ENCODE measurements at regions not wholly inside any gene's neighbourhood (a gene's known extent, or its start where the extent isn't known, plus 50 kb on each side); places are given as distances from the start of the nearest gene placed in this dataset.

DNA sequence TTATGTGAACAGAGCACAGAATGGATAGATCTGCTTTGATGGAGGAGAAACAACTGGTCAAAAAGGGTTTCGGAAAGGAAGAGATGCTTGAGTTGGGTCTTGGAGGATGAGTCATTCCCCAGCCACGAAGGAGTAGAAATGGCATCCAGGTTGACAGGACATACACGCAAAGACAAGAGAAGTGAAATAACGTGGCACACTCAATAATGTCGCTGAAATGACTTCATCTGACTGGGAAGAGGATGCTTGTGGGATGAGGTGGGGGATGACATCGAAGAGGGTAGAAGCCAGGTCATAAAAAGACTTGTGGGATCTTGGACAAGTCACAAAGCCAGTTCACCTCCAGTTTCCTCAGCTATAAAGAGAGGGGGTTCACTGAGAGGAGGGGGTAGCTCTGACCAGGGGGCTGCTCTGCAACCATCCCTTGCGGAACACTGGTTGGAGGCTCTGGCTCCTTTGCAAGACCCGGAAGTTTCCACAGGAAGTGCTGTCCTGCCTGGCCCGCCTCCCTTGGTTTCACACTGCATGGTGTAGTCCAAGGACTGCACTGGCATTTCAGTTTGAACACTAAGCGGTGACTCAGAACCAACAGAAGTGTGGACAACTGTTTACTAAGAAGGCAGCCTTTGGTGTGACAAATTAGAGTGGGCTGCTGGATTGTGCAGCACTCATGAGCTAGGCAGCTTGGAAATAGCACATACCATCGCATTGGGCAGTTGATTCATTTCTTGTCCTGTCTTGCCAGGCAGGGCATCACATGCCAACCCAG lies 189.9 kb upstream of the ADO start:
- intact Hi-C loops (cut with DNase I): loop anchor here (5.0 kb wide), 1 partner anchor 203 kb away; the partner anchor contains the start of gene EGR2
- DNase-seq (no peak), ATAC-seq (ENCODE audit: poor library complexity) (no peak)

DNA sequence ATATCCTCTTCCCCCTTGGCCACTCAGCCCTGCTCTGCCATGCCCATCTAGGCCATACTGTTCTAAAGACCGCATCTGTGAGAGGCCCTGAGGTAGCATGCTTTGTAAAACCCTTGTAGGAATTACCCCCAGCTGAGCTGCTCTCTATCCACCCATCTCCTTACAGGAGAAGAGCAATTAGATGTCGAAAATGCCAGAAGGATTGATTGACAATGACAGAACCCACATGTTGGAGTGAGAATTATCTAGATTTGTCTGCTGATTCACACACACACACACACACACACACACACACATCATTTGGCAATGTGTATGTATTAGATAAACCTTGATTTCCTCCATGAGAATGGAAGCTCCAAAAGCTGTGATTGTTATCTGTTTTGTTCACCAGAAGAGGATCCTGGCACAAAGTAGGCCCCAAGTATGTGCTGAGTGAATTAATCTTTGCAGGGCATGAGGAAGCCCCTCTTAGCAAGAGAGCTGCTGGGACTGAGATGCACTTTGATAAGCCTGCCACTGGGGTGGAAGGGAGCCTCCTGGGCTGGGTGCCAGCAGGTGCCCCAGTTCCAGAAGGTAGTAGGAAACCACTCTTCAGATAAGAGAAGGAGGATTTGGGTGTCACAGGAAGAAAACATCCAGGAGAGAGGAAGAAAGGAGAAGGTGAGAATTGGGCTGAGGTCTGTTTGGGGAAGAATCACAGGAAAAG lies 187.5 kb upstream of the ADO start:
- no peak for DNase-seq
- no peak for ATAC-seq (ENCODE audit: poor library complexity)
- intact Hi-C loops (cut with DNase I): no loop called here

DNA sequence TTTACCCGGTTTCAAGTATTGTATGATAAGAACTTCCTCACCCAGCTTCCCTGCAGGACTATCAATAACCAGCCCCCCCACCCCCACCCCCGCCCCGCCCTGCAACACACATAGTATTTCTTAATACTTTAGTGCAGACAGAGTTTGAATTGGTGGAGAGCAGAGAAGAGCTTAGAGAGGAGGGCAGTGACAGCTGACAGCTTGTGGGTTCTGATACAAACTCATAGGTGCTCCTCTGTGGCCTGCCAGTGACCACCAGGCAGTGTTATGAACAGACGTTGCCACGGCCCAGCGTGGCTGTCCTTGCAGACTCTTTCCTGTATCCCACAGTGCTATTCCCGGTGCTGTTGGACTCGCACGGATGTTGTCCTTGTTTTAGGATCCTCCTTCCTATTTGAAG lies 186.9 kb upstream of the ADO start:
- intact Hi-C loops (cut with DNase I): no loop called here
- ATAC-seq (ENCODE audit: poor library complexity): no peak
- no peak for DNase-seq

DNA sequence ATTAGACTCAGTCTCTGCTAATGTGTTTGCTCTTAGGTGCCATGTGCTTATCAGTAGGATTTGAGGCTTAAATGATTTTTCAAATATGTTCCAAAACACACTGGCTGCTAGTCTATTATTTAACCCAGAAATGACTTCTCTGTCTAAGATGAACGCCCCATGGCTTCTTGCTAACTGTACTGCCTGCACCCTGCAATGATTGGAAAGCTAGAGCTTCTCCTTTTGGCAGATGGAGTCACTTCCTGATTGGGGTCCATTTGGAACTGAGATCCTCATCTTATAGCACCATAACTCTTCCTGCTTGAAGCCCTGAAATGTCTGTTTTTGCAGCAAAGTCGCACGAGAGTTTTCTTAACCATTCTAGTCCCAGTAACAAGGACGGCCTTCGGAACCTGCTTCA lies 186.5 kb upstream of the ADO start:
- intact Hi-C loops (cut with DNase I): no loop called here
- ATAC-seq (ENCODE audit: poor library complexity) (no peak), DNase-seq (no peak)

DNA sequence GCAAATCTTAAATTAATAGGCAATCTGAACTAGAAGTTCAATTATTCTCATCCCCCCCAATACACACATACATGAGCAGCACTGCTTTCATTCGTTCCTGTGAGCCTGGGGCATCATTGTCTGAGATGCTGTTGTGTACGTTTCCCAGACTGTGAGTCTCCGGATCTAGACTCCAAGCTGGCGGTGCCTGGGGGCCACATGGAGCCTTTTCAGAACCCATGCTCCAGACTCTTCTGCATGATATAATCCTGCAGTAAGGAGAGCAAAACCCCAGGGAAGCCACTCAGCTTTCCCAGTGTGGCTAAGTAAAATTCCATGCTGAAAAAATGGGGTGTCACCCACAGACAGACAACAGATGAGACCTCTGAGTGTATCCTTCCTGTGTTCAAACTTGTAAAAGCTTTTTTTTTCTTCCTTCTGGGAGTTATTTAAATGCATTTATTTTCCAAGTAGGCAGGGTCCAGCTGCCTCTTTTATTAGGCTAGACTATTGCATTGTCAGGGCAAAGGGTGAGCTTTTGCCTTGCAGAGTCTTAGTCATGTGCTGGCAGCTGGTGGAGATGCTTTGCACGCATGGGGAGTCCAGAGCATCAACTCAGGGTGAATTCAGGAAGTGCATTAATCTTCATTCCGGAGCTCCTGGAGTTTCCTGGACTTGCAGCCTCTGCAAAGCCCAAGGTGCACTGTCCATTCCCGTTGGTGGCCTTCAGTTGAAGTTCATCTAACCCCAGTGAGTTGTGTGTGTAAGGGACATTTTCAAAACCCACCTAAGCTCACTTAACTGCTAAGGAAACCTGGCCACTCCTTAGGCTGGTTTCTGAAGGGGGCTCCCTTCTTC lies 185.7 kb upstream of the ADO start:
- intact Hi-C loops (cut with DNase I): no loop called here
- peak; percentile 75 for ATAC-seq (ENCODE audit: poor library complexity)
- DNase-seq: no peak

DNA sequence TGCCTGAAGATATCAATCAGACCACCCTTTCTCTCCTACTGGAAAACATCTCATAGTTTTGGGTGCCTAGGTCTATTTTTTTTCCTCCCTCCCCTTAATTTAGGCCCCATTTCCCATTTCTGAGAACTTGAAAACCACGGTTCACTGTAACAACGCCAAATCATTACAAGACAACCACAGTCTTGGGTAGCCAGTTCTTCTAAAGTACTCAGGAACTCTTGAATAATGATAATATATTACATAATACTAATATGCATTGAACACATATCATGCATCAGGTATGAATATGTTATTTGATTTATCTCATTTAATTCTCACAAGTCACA lies 185.1 kb upstream of the ADO start:
- ATAC-seq (ENCODE audit: poor library complexity): no peak
- DNase-seq: no peak
- intact Hi-C loops (cut with DNase I): no loop called here

DNA sequence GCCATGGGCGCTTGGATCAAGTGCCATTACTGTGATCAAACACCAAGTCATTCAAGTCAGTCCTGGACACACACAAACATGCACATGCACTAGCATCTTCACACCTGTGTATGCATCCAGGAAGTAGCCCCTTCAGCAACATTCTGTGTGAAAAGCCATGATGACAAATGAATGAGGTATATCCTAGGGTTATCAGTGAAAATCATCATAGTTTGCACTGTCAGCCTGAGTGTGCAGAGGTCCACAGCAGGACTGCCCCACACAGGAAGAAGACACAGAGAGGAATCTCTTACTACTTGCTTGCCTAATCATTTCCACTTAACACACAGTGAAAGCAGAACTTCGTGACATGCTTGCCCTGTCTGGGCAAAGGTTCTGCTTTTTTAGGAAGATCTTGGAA lies 184.0 kb upstream of the ADO start:
- peak; percentile 67 for ATAC-seq (ENCODE audit: poor library complexity)
- intact Hi-C loops (cut with DNase I): no loop called here
- no peak for DNase-seq

DNA sequence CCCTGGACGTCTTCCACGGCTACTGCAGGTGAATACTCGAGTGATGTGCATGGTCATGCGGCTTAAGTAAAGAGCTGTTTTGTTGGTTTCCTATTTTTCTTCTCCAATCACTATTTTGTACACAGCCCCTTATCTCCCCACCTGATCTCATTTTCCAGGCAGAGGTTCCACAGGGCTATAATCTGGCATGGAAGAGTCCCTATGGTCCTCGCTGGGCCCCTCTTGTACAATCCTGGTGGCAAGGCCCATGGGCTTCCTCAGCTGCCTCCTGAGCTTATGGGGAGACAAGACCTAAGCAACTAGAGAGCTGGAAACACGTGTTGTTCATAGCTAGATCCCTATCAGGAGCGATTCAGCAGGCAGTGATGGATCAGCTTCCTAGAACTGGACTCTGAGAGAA lies 181.3 kb upstream of the ADO start:
- DNase-seq (no peak), ATAC-seq (ENCODE audit: poor library complexity) (no peak)
- intact Hi-C loops (cut with DNase I): no loop called here

DNA sequence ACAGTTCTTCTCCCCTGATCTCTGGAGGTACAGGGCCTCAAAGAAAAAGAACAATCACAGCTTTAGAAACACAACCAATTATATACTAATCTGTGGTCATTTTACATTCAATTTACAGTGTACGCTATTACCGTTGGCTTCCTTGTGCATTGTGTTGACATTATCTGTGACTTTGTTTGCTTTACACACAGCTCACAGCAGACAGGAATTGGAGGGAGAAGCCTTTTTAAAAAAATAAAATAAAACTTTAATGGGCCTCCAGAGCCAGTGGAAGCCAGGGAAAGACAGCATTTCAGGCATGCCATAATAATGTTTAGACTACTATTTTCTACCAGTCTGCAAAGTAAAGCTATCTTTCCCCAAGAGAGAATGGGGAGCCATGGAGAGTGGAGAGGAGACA lies 179.0 kb upstream of the ADO start:
- intact Hi-C loops (cut with DNase I): no loop called here
- DNase-seq (no peak), ATAC-seq (ENCODE audit: poor library complexity) (no peak)

DNA sequence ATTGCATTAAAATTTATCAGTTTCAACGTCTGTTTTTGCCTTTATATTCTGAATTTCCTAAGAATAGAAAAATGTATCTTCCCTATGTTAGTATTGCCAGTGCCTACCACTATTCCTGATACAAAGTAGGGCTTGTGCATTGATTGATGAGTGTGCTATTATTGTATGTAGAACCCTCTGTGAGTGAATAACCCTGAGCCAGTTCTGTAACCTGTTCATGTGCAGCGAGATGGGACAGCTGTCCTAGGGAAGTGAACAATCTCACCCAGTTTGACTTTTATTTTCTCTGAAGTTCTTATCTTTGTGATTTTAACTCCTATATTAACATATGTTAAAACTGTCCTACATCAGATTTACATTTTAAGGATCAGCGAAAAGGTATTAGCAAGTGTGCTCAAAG lies 178.4 kb upstream of the ADO start:
- ATAC-seq (ENCODE audit: poor library complexity) (no peak), DNase-seq (no peak)
- intact Hi-C loops (cut with DNase I): no loop called here

DNA sequence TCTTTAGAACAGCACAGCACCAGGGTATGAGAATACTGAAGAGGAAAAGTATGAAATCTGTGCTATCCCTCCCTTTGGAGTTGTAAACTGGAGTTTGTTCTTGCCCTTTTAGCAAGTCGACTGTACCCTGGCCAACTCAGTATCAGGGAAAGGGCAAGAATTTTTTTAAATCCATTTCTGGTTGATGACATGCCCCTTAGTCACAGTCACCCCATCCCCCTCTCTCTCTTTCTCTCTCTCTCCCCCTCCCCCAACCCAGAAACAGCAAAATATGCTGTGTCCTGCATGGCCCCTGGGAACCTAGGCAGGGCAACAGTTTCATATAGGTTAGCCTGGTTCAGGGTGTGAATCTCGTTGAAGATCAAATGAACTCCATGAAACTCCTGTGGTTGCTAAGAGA lies 177.7 kb upstream of the ADO start:
- intact Hi-C loops (cut with DNase I): no loop called here
- DNase-seq (no peak), ATAC-seq (ENCODE audit: poor library complexity) (no peak)

DNA sequence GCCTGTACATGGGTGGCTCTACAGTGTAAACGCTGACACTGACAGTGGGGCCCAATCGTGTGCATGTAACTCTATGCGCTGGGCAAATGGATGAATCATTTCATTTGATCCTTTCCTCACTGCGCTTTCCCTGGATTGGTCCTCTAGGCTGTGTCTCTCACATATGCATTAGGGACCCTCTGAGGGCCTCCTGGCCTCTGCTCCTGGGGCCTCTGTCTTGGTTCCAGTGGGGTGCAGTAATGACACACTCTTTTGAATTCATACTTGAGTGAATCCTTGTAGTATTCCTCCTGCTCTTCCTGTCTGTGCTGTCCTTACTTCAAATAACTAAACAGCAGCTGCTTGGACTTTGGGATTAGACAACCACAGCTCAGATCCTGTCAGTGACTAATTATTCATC lies 176.5 kb upstream of the ADO start:
- DNase-seq (no peak), ATAC-seq (ENCODE audit: poor library complexity) (no peak)
- intact Hi-C loops (cut with DNase I): no loop called here

DNA sequence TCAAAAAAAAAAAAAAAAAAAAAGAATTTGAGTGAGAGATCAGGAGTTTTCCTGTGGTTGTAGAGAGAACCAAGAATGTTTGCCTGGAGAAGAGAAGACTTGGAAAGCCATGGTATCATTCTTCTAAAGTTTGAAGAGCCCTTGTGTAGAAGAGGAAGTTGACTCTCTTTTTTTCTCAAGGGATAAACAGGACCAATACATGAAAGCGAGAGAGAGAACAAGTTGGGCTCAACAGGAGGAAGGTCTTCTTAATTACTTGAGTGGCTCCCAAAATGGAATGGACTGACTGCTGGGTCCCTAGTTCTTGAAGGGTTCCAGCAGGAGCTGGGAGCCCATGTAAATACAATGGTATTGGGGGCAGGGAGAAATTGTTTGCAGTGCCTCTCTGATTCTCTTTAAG lies 173.3 kb upstream of the ADO start:
- ATAC-seq (ENCODE audit: poor library complexity): no peak
- no peak for DNase-seq
- intact Hi-C loops (cut with DNase I): no loop called here

DNA sequence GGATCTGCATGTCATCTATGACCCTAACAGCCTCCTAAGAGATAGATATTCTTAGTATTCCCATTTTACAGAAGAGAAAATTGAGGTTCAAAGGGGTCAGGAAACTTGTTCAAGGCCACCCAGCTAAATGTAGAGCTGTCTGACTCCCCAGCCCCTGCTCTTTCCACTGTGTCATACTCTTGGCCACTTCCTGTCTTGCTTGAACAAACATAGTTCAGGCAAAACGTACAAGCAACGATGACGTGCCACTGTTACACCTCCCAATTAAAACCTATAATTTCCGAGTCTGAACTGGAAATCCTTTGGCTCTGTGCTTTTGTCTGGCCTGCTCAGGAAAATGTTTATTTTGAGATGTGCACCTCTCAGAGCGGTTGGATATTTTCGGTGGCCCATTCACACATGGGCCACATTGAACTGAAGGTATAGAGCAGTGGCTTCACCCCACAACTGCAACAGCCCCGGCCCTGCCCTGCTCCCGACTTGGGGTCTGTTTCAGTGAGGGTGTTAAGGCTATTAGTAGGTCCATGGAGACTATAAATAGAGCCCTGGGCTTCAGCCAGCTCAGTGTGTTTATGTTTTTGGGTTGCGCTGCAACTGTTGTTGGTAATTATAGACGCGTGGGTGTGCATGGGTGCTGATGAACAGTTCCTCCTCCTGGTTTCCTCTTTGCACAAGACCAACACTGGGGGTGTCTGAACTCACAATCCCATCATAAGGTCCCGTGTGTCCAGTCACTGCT lies 172.3 kb upstream of the ADO start:
- DNase-seq (peak; percentile 64), ATAC-seq (ENCODE audit: poor library complexity) (peak; percentile 95)
- intact Hi-C loops (cut with DNase I): no loop called here

DNA sequence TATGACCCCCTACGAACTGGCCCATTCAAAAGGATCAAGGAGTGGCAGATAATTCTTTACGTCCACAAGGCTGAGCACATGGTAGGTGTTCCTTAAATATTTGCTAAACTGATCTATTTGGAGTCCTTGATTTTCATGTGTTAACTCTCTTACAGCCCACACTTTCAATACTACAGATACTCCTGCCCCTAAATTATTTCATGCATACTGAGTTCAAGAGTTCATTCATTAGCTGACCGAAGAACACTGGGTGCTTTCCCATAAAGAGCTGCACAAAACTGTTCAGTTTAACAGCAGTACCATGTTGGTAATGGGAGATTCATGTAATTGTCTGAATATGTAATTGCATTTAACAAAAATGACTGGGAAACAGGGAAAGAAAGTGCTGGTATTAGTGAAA lies 170.5 kb upstream of the ADO start:
- intact Hi-C loops (cut with DNase I): no loop called here
- ATAC-seq (ENCODE audit: poor library complexity): no peak
- DNase-seq: no peak

DNA sequence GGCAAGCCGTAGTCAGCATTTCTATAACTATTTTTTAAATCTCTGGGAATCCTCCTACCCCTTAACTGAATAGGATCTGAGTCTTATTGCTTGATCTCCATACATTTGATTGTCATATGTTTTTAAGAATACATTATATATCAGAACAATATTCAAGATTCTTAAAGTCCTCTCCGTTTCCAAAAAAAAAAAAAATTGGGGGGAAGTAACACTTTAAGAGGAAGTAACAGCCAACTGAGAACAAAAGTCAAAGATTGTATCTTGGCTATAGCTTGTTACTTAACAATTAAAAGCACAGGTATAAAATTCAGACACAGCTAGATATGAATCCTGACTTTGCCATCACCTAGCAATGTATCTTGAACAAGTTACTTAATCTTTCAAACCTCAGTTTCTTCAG lies 169.9 kb upstream of the ADO start:
- intact Hi-C loops (cut with DNase I): no loop called here
- ATAC-seq (ENCODE audit: poor library complexity): no peak
- DNase-seq: no peak

DNA sequence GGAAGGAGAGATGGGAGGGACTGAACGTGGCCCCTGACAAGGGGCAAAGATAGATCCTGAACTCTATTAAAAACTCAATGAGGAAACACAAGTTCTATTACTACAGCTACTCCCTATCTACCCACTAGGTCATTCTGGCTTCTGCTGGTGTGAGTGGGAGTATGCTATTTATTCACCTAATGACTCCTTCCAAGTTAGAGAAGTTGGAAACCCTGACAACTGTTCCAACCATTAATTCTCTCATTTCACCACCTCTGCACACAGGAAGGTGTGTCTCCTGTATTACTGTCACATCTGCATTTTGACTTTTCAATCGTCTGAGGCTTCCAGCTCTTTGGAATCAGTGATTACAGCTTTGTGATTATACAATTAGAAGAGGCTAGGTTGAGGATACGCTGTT lies 169.4 kb upstream of the ADO start:
- no peak for DNase-seq
- ATAC-seq (ENCODE audit: poor library complexity): no peak
- intact Hi-C loops (cut with DNase I): no loop called here

DNA sequence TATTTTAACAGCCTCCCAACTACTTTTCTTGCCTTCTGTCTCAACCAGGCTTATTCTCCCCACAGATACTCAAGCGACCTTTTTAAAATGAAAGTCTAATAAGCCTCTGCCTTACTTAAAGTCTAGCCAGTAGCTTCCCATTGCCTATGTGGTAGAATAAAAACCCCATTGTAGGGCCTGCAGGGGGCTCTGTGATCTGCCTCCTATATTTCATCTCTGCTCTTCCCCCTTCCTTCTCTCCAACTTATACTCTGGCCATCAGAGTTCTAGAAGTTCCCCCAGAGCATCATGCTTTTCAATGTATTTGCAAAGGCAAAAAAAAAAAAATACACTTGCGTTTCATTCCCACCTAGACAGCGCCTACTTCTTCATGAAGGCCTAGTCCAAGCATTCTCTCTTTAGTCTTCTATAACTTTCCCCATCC lies 167.7 kb upstream of the ADO start:
- intact Hi-C loops (cut with DNase I): no loop called here
- DNase-seq (no peak), ATAC-seq (ENCODE audit: poor library complexity) (no peak)
